ENCODE measurements at regions not wholly inside any gene's neighbourhood (a gene's known extent, or its start where the extent isn't known, plus 50 kb on each side); places are given as distances from the start of the nearest gene placed in this dataset.

DNA sequence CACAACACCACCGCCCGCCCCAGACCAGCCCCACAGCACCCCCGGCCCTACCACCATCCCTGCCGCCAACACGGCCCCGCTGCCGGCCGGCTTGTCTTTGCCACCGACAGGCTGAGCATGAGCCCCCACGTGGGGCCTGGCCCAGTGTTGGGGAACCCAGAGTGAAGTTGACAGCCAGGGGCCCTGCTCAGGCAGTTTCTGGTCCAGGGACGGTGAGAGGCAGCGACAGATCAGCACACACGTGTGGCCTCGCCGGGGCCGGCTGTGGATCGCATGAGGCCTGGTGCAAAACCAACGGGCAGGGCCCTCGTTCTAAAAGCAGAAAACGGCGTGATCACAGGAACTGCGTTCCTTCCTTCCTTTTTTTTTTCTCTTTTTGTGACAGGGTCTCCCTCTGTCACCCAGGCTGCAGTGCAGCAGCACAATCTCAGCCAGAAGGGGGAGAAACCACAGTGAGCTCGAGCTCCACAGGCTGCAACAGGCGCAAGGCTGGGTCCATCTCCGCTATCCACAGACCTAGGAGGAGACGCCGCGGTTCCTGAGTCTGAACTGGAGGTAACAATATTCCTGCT is 50.5 kb upstream of the FBRSL1 start:
- DNase-seq: no peak

DNA sequence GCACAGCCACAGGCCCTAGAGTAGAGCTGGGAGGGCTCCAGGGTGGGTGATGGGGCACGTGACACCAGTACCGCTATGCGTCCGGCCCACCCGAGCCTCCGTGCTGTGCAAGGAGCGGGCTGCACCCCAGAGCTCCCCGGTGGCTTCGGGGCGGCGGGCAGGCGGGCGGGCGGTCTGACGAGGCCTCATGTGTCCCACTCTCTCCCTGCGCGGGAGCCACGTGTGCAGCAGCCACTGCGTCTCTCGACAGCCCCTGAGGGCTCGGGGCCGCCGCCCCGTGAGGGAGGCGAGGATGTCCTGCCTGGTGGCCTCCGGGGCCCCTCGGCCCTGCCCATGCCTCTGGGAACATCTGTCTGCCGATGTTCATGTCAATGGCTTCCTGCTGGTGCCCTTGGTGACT is 51.2 kb upstream of the FBRSL1 start:
- no peak for DNase-seq

DNA sequence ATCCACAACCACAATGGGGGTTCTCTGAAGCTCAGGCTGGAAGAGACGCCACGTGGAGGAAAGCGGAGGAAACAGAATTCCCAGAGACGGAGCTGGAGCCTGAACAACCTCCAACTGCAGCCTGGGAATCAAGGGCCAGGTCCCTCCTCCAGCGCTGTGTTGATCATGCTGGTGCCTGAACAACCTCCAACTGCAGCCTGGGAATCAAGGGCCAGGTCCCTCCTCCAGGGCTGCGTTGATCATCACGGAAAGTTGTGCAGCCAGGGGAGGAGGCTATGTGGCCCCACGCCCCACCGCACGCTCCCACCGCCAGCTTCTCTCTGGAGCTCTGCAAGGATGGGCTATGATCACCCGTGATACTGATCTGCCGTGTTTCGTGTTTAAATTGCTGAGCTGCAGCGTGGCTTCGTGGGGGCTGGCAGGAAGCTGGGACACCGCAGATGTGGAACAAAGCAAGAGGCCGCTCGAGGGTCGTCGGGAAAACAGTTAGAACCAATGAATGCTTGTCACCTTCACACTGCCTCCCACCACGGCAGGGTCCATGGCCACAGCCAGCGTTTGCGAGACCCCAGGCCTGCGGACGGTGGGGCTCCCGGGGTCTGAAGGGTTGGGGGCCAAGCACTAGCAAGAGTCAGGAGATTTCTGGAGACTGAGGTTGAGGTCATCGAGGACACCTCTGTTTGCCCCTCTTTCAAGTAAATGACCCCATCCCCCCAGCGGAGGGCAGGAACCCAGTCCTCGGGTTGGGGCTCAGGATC is 51.8 kb upstream of the FBRSL1 start:
- no peak for DNase-seq

DNA sequence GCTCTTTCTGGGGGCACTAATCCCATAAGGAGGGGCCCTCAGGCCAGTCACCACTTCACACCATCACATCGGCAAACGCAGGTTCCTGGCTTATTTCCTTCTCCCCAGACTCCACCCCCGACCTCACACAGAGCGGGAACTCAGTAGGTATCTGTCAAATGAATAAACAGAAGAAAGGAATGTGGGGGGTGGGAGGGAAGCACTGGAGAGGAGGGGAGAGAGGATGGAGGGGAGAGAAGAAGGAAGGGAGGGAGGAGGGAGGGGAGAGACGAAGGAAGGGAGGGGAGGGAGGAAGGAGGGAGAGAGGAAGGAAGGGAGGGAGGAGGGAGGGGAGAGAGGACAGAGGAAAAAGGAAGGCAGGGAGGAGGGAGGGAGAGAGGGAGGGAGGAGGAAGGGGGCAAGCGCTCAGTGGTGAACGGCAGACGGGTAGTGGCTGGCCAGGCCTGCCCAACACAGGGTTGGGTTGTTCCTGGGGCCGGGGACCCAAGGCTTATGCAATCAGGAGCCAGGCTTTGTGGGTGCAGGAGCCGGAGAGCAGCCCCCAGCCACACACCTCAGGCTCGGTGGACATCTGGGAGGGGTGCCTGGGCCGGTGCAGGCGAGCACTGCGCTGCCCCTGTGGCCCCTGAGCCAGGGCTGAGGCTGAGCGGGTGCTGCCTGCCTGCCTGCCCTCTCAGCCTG is 52.6 kb upstream of the FBRSL1 start:
- peak; percentile 43 for DNase-seq

DNA sequence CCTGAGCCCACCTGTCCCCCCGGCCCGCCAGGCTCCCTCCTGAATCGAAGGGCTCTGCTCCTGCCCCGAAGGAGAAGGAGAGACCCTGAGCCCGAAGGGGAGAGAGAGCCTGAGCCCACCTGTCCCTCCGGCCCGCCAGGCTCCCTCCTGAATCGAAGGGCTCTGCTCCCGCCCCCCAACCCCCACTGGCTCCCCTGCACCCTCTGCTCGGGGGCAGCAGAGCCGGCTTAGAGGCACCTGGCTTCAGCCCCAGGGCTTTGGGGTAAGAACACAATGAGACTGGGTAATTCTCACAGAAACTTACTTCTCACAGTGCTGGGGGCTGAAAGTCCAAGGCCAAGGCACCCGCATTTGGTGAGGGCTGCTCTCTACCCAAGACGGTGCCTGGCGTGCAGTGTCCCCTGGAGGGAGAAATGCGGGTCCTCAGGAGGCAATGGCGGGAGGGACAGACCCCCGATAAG is 53.1 kb upstream of the FBRSL1 start:
- DNase-seq: no peak

DNA sequence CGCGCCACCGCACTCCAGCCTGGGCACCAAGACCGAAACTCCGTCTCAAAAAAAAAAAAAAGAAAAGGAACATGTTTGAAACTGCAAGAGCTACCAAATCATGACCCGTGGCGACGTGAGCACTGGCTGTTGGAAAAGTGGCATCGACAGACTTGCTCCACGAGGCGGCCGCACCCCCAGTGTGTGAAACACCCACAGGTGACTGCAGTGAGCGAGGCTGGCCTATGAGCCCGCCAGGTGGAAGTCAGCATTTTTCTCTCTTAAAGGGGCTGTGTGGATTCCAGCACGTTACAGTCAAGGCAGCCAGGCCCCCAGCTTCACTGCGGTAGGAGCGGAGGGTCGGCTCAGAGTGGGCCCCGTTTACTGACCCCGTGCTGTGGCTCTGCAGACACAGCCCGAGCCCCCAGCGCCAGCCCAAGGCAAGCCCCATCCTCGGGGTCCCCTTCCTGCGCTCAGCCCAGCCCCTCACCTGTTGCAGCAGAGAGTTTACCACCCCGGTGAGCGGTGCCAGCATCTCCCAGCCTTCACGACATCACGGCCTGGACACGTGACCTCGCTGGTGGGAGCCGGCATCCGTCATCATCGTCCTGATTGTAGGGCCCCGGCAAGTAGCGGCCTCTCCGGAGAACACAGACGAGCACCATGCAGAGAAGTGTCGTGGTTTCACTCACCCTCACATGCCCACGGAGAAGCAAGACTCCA is 54.3 kb upstream of the FBRSL1 start:
- no peak for DNase-seq

DNA sequence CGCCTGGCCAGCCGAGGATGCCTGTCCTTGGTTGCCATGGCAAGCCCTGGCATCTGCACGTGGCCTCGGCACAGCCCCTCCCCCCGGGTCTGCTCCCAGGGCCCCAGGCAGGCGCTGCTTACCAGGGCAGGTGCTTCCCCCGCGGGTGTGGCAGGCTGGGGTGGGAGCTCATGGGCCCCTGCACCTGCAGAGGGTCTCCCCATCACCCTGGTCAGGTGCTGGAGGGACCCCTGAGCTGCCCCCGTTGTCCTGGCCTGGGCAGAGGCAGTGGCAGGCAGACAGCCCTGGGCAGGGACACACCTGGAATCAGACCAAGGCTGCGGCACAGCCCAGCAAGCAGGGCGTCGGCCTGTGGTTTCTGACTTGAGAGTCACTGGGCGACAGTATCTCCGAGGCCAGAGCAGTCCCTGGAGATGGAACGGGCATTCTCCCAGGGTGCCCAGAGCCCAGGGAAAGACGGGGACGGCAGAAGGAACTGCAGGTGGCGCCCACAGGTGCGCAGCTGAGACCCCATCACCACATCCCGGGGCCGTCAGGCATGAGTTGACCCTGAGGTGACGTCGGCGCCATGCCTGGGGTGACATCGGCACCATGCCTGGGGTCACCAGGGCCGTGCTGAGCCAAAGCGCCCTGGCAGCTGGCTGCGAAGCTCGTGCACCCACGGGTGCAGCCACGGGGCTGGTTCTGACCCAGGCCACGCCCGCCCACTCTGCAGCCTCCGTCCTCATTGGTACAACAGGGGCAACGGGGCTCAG is 56.1 kb upstream of the FBRSL1 start:
- DNase-seq: no peak

DNA sequence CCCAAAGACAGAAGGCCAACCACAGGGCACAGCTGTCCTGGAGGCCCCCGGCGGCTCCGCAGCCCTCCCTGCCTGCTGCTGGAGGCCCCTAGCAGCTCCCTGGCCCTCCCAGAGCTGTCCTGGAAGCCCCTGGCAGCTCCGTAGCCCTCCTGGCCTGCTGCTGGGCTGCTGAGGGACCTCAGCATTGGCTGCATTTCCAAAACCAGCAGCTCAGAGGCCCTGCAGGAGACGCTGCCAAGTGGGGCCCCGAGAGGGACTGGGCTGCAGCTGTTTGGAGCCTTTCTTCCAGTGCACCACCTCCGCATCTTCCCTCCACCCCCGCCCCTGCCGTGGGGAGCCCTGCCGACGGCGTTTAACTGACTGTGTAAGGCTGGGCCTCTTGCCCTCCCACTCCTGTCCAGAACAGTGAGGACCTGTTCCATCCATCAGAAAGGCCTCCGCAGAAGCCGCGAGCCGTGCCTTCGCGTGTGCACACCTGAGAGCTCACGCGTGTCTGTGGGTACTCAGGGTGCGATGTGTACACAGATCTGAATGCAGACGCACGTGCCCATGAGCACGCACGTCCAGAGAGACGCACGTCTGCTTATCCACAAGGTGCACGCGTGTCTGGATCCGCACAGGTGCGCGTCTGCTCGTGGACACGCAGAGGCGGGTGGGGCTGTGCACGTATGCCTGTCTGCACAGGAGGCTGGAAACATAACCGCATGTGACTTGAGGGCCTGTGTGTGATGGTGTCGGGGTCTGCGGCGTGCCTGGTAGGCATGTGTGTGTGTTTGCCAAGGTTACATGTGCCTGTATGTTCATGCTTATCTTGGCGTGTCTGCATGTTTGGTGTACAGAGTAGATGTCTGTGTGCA is 57.0 kb upstream of the FBRSL1 start:
- DNase-seq: no peak

DNA sequence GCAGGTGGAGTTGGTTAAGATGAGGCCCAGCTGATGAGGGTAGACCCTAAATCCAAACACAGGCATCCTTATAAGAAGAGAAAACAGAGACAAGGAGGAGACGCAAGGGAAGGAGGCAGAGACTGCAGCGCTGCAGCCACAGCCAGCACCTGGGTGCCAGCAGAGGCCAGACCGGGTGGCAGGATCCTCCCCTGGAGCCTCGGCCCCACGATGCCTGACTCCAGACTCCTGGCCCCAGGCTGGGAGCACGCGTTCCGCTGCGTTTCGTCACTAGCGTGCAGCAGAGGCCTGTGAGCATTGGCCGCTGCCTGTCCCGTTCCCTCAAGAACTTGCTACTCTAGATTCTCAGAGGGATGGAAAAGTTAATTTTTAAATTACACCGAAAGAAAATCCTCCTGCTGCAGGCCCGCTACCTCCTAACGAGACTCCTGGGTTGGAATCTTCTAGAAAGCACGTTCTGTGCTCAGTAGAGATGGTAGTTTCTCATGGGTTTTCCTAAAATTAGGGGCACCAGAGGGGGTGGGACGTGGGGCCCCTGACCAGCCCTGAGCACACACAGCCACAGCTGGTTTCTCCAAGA is 57.7 kb upstream of the FBRSL1 start:
- no peak for DNase-seq

DNA sequence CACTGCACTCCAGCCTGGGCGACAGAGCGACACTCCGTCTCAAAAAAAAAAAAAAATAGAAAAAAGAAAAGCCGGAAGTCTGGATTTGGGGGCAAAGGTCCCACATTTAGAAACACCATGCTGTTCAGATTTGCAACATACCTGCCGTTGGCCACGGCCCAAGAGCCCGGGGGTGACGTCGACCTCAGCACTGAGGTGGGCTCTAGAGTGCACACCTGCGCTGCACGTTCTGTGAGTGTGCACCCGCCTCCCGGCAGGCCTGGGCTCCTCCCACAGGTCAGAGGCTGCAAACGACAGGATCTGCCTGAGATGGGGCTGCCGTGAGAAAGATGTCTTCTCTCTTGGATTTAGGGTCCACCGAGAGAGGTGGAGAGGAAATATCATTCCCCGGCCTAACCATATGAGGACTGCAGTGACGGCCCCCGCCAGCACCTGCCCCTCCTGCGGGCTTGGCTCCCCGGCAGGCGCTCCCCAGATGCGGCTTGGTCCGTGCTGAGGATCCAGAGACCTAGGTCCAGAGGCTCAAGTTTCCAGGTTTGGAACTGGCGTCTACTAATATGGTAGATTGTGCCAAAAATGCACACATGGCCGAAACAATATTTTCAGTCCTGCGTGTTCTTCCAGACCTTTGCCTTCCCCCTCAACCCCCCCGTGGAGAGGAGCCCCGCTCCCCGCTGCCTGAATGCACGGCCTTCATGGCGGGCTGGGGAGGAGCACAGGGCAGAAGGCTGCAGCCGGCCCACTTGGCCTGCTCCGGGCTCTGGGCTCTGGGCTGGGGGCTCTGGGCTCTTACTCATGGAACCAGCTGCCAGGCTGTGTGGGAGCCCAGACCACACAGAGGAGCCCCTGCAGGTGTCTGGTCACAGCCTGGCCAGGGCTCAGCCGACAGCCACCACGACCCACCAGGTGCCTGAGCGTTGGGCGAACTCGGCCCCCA is 58.8 kb upstream of the FBRSL1 start:
- no peak for DNase-seq

DNA sequence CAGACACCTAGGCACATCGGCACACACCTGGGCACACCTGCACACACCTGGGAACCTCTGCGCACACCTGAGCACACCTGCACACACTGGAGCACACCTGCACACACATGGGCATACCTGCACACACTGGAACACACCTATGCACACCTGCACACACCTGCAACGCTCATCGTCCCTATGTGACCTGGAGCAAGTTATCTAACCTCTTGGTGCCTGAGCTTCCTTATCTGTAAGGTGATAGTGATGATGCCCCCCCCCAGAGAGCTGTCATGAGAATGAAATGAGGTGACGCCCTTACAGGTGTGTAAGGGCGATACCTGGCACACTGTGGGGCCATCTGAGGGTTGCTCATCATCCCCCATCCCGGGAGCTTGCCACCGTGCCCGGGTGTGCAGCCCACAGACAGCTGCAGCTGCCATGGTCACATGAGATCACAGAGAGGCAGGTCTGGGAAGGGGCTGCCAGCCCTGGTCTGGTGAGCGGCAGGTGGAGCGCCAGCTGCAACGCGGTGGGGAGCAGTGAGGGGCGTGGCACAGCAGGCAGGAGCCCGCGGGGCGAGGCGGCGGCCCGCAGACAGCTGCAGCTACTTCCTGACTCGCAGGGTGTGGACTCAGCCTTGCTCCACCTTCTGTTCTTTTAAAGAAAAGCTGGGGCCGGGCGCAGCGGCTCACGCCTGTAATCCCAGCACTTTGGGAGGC is 59.9 kb upstream of the FBRSL1 start:
- no peak for DNase-seq

DNA sequence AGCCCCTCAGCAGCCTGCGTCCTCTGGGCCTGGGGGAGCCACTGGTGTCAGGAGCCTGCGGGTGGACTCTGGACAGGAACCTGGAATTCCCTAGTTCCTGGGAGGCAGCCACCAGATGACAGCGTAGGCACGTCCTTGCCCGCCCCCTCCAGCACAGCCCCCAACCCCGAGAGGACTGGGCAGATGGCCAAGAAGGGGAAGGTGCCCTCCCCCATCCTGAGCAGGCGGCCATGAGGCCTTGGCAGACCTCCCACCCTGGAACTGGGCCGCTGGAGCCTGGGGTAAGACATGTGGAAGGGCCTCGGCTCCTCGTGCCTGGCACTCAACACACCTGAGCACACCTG is 60.4 kb upstream of the FBRSL1 start:
- no peak for DNase-seq

DNA sequence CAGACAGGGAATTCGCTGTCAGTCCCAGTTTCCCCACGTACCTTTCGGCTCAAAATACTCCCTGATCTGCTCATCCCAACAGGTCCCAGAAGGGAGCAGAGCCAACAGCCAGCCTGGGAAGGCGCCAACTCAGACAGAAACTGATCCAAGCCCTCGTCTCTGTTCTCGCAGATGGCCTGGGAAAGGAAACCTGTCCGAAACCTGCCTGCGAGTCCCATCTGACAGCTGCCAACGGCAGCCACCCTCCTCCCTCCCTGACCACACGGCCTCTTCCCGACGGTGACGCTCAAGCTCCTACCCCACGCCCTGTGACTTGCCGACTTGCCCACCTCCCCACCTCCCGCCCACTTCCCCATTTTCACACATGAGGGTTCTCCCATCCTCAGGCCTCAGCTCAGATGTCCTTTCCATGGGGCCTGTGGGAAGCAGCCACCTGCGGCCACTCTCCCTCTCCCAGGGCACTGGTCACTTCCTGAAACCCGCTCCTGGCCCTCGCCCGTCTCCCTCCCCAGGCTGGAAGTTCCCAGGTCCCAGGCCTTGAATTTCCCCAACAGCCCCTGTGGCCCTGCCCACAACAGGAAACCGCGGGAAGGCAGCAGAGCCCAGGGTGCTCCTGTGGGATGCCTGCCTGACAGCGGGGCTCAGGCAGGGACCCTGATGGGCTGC is 60.9 kb upstream of the FBRSL1 start:
- DNase-seq: no peak

DNA sequence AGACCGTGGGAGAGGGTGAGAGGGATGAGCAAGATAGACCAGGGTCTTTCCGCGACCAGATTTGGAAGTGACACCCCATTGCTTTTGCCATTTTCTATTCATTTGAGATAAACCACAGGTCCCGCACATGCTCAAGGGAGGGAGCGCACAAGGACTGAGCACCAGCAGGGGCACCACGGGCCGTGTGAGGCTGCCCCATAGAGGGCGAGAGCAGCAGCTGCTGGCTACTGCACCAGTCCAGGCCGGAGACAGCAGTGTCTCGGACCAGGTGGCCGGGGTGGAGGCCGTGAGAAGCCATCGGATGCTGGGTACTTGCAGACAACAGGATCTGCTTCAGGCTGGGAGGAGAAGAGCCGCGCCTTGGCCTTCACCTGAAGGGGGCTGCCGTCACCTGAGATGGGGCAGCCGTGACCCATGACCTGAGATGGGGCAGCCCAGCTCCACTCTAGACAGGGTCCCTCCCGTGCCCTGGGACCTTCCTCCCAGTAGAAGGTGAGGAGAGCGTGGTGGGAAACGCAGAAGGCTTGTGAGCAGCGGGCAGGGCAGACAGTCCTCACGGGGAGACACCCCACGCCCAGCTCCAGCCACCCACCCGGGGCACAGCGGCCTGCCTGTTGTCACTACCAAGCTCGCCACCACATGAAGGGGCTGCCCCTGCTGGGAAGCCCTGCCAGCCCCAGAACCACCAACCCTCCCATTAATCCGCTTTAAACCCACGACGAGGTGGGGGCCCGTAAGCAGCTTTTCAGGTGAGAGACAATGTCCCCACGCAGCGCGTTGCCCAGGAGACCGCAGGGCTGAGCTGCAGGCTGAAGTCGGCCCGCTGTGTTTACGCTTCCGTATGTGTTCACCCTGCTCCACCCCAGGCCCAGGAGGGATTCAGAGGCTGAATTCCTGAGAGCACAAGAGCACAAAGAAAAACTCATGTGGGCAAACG is 61.7 kb upstream of the FBRSL1 start:
- DNase-seq: no peak

DNA sequence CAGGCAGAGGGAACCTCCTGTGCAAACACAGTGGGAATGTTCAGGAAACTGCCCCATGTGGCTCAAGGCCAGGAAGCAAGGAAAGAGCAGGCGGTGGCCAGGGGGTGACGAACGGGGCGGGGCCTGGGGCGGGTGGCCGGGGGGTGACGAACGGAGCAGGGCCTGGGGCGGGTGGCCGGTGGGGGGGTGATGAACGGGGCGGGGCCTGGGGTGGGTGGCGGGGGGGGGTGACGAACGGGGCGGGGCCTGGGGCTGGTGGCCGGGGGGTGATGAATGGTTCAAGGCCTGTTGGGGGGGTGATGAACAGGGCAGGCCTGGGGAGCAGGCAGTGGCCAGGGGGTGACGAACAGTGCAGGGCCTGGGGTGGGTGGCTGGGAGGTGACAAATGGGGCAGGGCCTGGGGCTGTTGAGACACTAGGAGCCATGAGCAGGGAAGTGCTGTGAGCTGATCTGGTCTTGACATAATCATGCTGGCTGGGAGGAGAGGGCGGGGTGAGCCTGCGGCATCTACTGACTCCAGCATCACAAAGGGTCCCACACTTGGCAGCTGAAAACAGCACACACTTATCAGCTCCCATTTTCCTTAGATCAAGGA is 62.7 kb upstream of the FBRSL1 start:
- DNase-seq: no peak

DNA sequence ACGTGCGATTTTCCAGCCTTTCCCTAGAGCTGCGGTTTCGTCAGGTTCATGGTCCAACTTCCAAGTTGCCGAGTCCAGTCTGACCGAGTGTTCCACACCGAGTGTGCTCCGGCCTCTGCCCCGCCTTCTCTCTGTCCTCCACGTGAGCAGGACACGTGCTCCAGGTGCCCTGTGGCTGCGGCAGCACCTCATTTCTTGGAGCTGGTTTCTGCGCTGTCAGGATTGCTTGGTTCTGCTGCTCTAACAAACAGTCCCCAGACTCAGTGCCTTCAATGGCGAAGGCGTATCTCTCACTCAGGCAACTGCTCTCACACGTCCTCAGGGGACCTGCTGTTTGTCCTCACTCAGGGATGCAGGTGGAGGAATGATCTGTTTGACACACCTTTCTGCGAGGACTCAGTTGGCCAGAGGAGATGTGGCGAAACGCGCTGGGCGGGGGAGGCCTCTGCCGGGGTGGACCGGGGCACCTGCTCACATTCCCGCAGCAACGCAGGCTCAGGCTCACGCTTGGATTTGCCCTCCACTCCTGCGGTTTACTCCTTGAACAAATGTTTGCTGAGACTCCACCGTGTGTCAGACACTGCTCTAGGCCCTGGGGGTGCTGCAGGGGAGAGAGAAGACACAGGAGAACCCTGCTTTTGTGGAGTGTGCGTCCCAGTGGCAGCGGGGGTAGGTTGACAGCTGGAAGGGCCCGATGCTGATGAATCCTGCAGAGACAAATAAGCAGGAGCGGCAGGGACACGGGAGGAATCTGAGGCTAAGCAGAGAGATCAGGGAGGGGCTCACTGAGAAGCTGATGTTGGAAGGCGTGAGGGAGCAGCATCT is 63.4 kb upstream of the FBRSL1 start:
- no peak for DNase-seq
